Astrocyte (in vitro differentiated cells and primary cell): ENCODE measurements at regions not wholly inside any gene's neighbourhood (a gene's known extent, or its start where the extent isn't known, plus 50 kb on each side); places are given as distances from the start of the nearest gene placed in this dataset.

Source experiments
- CTCF ChIP-seq: IDR thresholded peaks from 2 replicates; pipeline ENCODE4 v1.5.1; 2011; ENCODE audit warnings: low read depth, mild to moderate bottlenecking, inconsistent platforms, low read length, moderate library complexity; ENCODE audit not compliant: insufficient read depth
- EZH2 ChIP-seq: IDR thresholded peaks from 2 replicates; pipeline ENCODE4 v1.6.1; 2012; ENCODE audit warnings: mild to moderate bottlenecking, low read length, inconsistent platforms; ENCODE audit not compliant: insufficient read depth

- TF ChIP-seq CTCF, result no peak
- TF ChIP-seq EZH2, result no peak
These were observed 93.5 kb downstream of the COPS8 start for GRCh38 chr2:237179161-237179560.
